H1 (cell line): ENCODE measurements at regions not wholly inside any gene's neighbourhood (a gene's known extent, or its start where the extent isn't known, plus 50 kb on each side); places are given as distances from the start of the nearest gene placed in this dataset.

Experiments used
- BCL11A ChIP-seq, 2 experiments: IDR thresholded peaks; one replicate each; pipeline ENCODE4 v1.6.1; 2011; ENCODE audit warnings: low read depth in 2 of 2, low read length in 2 of 2, mild to moderate bottlenecking in 2 of 2
- TAF1 ChIP-seq: IDR thresholded peaks from 2 replicates; pipeline ENCODE4 v1.6.1; 2011; ENCODE audit warnings: mild to moderate bottlenecking, low read depth, low read length

- TF ChIP-seq BCL11A (IDR thresholded peaks at IDR 0.05; ENCODE audit: low read depth in 2 of 2, low read length in 2 of 2) = no peak
- no peak for TF ChIP-seq TAF1
Measured at GRCh38 chr4:176593943-176594342, 198.8 kb downstream of the VEGFC start (continued).
